ENCODE measurements at regions not wholly inside any gene's neighbourhood (a gene's known extent, or its start where the extent isn't known, plus 50 kb on each side); places are given as distances from the start of the nearest gene placed in this dataset.
A peak's percentile ranks its signal among the peaks of the same experiment; 100 is the strongest.

GRCh38 chr4:104747635-104748034, 252.9 kb upstream of the CXXC4 start:
- POLR2A ChIA-PET = no interaction called here
- DNase-seq (ENCODE audit: low read depth in 1 of 2, low spot score in 1 of 2) (no peak), FAIRE-seq (no peak), ATAC-seq (no peak)
- H3K4me1 ChIP-seq = no peaks in the 10 kb centered on the region
- 53% methylated on average over 1 of the region's 1 CpG for WGBS (ENCODE audit: missing lambda C conversion rate)
- no peak overlapping the region for H3K27ac ChIP-seq
- CTCF ChIA-PET = no interaction called here
- no peak overlapping the region for H3K4me3 ChIP-seq
- TF ChIP-seq RCOR1 (IDR thresholded peaks at IDR 0.05; ENCODE audit: low read depth, low read length) (no peak), CEBPB (IDR thresholded peaks at IDR 0.05) (no peak), E2F6 (IDR thresholded peaks at IDR 0.05; ENCODE audit: borderline replicate concordance, low read depth) (no peak), MYC (IDR thresholded peaks at IDR 0.05; ENCODE audit: borderline replicate concordance, low read length) (no peak), MAX (IDR thresholded peaks at IDR 0.05) (no peak), MAFK (IDR thresholded peaks at IDR 0.05; ENCODE audit: partially characterized antibody) (no peak), HEYL (CRISPR knock-in tag; IDR thresholded peaks at IDR 0.05) (no peak), ZFP36 (IDR thresholded peaks at IDR 0.05; ENCODE audit: borderline replicate concordance, partially characterized antibody) (no peak), RAD21 (conservative IDR thresholded peaks at IDR 0.05 in 1 of 2, IDR thresholded peaks at IDR 0.05 in 1 of 2) (no peak), USF2 (IDR thresholded peaks at IDR 0.05) (no peak), KDM5A (IDR thresholded peaks at IDR 0.05) (no peak), POLR2AphosphoS2 (conservative IDR thresholded peaks at IDR 0.05; ENCODE audit: low read length) (no peak), PHF8 (IDR thresholded peaks at IDR 0.05; ENCODE audit: borderline replicate concordance, low read depth) (no peak)
- no peak overlapping the region for H3K4me2 ChIP-seq
- no peaks in the 10 kb centered on the region for H3K9me3 ChIP-seq

GRCh38 chr4:104749062-104749461, 254.4 kb upstream of the CXXC4 start:
- ChIA-PET POLR2A (no interaction called here), CTCF (no interaction called here)
- Histone ChIP-seq H3K4me2 (peak overlapping the region; percentile 15; the same call in 1 of the 3 replicates), H3K27ac (no peak overlapping the region), H3K4me1 (no peaks in the 10 kb centered on the region), H3K4me3 (no peak overlapping the region), H3K9me3 (no peaks in the 10 kb centered on the region)
- 83% methylated on average over 3 of the region's 3 CpGs for WGBS (ENCODE audit: missing lambda C conversion rate)
- TF ChIP-seq EP300 (IDR thresholded peaks at IDR 0.05) (no peak), FOSL2 (IDR thresholded peaks at IDR 0.05) (no peak), FOSL2 (CRISPR knock-in tag; IDR thresholded peaks at IDR 0.05) (no peak), CBX8 (IDR thresholded peaks at IDR 0.05) (no peak), NR3C1 (IDR thresholded peaks at IDR 0.05) (no peak), CHD4 (IDR thresholded peaks at IDR 0.05; ENCODE audit: borderline replicate concordance) (no peak), ZNF302 (CRISPR knock-in tag; IDR thresholded peaks at IDR 0.05) (no peak), USF2 (IDR thresholded peaks at IDR 0.05) (no peak), MAFK (IDR thresholded peaks at IDR 0.05; ENCODE audit: partially characterized antibody) (no peak), HDAC2 (IDR thresholded peaks at IDR 0.05) (no peak), RFX5 (IDR thresholded peaks at IDR 0.05) (no peak), ZC3H11A (IDR thresholded peaks at IDR 0.05) (no peak), PHF8 (IDR thresholded peaks at IDR 0.05; ENCODE audit: borderline replicate concordance, low read depth) (no peak), RAD21 (conservative IDR thresholded peaks at IDR 0.05 in 1 of 2, IDR thresholded peaks at IDR 0.05 in 1 of 2) (no peak), MYC (IDR thresholded peaks at IDR 0.05; ENCODE audit: borderline replicate concordance, low read length) (no peak), SMC3 (IDR thresholded peaks at IDR 0.05) (no peak), ELK1 (IDR thresholded peaks at IDR 0.05; ENCODE audit: low read depth, low read length) (no peak), CEBPB (IDR thresholded peaks at IDR 0.05) (no peak), HMGXB4 (CRISPR knock-in tag; IDR thresholded peaks at IDR 0.05; ENCODE audit: borderline replicate concordance) (no peak), CBX2 (IDR thresholded peaks at IDR 0.05; ENCODE audit: borderline replicate concordance, low read depth) (no peak), EHMT2 (IDR thresholded peaks at IDR 0.05; ENCODE audit: low read depth) (no peak)
- peak in 1 of 2 experiments; percentile 22 for DNase-seq (ENCODE audit: low read depth in 1 of 2, low spot score in 1 of 2)
- no peak for FAIRE-seq
- no peak for ATAC-seq

Measured in A549 (cell line).